SK-N-MC (cell line): ENCODE measurements at regions not wholly inside any gene's neighbourhood (a gene's known extent, or its start where the extent isn't known, plus 50 kb on each side); places are given as distances from the start of the nearest gene placed in this dataset.

ENCODE experiments used
- EZH2 ChIP-seq: fragments of 200-600 bp; sonication (generic); IDR thresholded peaks from one replicate; pipeline ENCODE4 v1.6.1; 2017; ENCODE audit warnings: antibody characterized with exemption
- POLR2AphosphoS5 ChIP-seq: IDR thresholded peaks from 2 replicates; pipeline ENCODE4 v1.6.1; 2012; ENCODE audit warnings: mild to moderate bottlenecking, low read depth, low read length, borderline replicate concordance

DNA sequence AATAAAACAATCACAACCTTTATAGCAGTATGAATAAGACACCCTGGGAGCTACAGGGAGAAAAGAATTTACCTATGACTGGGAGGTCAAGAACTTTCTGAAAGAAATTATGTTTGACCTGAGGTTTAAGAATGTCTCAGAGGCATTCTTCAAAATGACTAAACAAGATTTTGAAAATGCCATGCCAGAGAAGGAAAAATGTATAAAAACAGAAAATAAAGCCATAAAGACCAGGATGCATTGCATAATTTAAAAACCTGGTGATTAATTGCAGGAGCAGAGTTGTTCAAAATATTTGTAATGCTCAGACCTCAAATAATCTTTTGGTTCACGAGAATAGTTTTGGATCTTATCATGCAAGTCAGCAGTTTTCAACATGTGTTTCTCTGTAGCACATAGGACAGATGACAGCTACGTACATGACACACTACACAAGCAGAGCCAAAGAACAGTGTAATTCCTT lies 954.7 kb upstream of the ARRDC3 start:
- TF ChIP-seq EZH2 (no peak), POLR2AphosphoS5 (no peak)
